ENCODE measurements at regions not wholly inside any gene's neighbourhood (a gene's known extent, or its start where the extent isn't known, plus 50 kb on each side); places are given as distances from the start of the nearest gene placed in this dataset.
A peak's percentile ranks its signal among the peaks of the same experiment; 100 is the strongest.

DNA sequence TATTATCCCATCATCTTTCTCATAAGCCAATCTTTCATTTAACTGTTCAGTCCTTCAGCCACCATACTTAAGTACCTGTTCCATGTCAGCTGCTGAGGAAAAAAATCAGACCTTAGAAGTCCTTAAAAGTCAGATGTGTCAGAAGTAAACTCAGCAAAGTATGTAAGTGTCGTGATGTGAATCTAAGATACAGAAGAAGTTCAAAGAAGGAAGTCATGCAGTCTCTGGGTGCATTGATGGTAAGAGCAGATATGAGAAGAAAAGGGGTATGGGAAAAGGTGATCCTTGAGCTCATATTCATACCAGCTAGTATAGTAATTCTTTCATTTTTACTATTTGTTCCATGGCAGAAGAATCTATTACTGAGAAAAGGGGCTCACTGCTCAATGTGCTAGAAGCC is 259.4 kb upstream of the CD180 start:
- no peak for DNase-seq (ENCODE audit: low read depth)
- H3K4me3 ChIP-seq (replicated peaks; ENCODE audit: low read depth, low read length), result no peak overlapping the region
- TF ChIP-seq, protein P1, sequence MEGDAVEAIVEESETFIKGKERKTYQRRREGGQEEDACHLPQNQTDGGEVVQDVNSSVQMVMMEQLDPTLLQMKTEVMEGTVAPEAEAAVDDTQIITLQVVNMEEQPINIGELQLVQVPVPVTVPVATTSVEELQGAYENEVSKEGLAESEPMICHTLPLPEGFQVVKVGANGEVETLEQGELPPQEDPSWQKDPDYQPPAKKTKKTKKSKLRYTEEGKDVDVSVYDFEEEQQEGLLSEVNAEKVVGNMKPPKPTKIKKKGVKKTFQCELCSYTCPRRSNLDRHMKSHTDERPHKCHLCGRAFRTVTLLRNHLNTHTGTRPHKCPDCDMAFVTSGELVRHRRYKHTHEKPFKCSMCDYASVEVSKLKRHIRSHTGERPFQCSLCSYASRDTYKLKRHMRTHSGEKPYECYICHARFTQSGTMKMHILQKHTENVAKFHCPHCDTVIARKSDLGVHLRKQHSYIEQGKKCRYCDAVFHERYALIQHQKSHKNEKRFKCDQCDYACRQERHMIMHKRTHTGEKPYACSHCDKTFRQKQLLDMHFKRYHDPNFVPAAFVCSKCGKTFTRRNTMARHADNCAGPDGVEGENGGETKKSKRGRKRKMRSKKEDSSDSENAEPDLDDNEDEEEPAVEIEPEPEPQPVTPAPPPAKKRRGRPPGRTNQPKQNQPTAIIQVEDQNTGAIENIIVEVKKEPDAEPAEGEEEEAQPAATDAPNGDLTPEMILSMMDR (IDR thresholded peaks at IDR 0.05; ENCODE audit: low read length, missing control alignments), result no peak

DNA sequence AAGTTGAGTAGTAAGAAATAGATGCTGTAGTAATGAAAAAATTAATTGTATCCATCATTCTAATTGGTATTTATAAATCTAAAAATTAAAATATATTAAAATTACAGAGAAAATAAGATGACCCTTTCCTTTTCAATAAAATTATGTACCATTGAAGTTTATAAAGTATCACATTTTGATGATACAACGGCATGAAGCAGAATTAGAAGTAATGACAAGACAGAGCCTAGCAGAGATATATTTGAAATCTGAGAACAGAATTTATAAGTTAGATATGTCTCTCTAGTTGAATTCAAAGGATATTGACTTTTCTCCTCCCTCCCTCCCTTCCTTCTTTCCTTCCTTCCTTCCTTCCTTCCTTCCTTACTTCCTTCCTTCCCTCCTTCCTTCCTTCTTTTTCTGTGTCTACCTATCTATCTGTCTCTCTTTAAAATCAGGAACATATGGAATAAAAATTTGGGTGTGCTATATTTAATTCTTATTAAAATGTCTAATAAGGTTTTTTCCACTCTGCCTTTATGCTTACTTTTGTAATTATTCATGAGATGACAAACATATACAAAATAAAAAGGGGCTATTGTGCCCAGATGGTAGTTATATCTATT is 258.5 kb upstream of the CD180 start:
- no peak overlapping the region for H3K4me3 ChIP-seq (replicated peaks; ENCODE audit: low read depth, low read length)
- DNase-seq (ENCODE audit: low read depth), result no peak
- TF ChIP-seq, protein P1 (IDR thresholded peaks at IDR 0.05; ENCODE audit: low read length, missing control alignments), result no peak

DNA sequence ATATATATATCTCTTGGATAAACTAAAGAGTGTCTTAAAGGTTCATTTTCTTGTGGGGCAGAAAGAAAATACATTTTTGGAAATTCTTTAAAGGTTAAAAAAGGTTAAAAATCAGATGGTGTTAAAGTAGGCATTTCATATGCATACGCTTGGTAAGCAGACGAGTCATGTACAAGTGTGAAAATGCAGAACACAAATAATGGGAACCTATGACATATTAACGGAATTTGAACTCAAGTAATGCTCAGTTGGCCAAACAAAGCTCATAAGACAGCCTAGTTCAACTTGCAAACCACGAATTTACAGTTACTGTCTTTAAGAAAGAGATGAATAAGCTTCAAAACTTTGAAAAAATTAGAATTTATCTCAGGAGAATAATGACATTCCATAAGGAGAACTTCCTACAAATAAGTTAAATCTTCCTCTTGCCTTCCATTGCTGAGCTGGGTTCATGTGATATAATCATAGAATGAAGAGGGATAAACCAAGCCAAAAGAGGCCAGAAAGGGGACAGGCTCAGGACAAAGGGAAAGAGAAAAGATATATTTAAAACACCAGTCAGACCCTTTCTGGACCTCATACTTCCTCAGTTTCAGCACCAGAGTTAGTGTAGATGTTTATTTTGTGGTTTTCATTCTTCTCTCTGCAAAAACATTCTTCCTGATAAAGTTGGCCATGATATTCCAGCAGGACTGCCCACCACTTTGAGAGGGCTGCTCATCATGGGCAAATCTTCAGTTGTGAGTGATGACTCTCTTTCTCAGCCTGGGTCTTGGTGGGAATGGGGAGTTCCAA is 256.7 kb upstream of the CD180 start:
- TF ChIP-seq, protein P1 (IDR thresholded peaks at IDR 0.05; ENCODE audit: low read length, missing control alignments), result no peak
- peak; percentile 57 for DNase-seq (ENCODE audit: low read depth)
- H3K4me3 ChIP-seq (replicated peaks; ENCODE audit: low read depth, low read length), result no peak overlapping the region

DNA sequence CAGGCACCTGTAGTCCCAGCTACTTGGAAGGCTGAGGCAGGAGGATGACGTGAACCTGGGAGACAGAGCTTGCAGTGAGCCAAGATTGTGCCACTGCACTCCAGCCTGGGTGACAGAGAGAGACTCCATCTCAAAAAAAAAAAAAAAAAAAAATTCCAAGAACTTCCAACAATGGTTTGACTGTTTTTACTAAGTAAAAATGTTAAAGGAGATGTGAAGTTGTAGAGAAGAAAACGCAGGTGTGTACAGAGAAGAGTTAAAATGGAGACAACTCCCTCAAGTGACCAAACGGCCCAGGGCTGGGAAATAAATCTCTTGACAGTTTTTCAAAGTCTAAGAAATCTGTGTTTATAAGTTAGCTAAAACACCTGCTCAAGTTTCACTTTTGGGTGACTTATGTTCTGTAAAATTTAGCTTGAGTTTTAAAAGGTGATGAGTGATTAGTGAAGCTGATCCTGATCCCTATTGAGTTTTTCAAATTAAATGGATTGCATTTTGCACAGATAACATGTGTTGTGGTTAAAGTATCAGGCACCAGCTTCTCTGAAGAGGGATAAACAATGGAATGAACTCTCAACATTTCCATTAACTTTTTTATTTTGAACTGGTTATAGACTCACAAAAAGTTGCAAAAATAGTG is 255.2 kb upstream of the CD180 start:
- no peak overlapping the region for H3K4me3 ChIP-seq (replicated peaks; ENCODE audit: low read depth, low read length)
- no peak for DNase-seq (ENCODE audit: low read depth)
- TF ChIP-seq, protein P1 (IDR thresholded peaks at IDR 0.05; ENCODE audit: low read length, missing control alignments), result no peak

DNA sequence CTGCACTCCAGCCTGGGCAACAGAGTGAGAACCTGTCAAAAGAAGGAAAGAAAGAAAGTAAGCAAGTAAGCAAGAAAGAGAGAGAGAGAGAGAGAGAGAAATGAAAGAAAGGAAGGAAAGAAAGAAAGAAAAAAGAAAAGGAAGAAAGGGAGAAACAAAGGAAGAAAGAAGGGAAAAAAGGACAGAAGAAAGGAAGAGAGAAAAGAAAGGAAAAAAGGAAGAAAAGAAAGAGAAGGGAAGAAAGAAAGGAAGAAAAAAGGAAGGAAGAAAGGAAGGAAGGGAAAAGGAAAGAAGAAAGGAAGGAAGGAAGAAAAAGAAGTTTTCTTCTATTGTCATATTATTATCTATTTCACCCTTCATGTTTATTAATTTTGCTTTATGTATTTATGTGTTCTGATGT is 251.1 kb upstream of the CD180 start:
- TF ChIP-seq, protein P1 (IDR thresholded peaks at IDR 0.05; ENCODE audit: low read length, missing control alignments), result no peak
- H3K4me3 ChIP-seq (replicated peaks; ENCODE audit: low read depth, low read length), result no peak overlapping the region
- DNase-seq (ENCODE audit: low read depth), result no peak

DNA sequence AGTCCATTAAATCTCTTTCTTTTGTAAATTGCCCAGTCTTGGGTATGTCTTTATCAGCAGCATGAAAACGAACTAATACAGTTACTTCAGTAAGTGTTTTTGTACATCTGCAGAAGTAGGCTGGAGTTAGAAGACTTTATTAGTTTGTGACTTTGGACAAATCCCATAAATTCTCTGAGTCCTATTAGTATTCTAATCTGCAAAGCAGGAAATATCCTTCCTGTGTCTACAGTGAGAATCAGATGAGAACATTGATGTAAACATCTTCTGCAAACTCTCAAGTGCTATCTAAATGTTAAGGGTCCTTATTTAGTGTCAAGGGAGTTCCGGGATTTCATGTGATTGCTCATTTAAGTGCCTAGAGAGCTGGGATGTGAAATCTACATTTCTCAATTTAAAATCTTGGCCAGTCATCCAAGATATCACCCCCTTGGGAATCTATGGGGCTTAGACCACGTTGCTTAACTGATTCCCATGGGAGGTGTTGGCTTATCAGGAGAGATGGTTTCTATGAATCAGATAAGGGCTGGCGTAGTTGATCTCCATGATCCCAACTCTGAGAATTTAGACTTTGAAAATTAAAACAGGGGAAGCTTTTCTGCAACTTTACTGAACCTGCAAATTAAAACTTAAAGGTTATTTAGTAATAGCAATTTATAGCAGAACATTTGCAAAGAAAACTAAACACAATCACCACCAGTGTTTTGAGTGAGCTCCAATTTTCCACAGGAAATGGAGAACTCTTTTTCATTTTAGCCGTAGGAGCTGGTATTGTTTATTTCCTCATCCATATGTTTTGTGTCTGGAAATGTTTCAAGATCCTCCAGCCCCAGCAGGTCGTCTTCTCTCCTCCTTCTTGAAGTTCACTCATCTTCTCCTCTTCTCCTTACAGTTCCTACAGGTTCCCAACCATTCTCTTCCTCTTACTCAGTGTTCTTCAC is 241.6 kb upstream of the CD180 start:
- H3K4me3 ChIP-seq (replicated peaks; ENCODE audit: low read depth, low read length), result no peak overlapping the region
- peak; percentile 69 for DNase-seq (ENCODE audit: low read depth)
- TF ChIP-seq, protein P1 (IDR thresholded peaks at IDR 0.05; ENCODE audit: low read length, missing control alignments), result no peak
